AG04449 (cell line): ENCODE measurements at regions not wholly inside any gene's neighbourhood (a gene's known extent, or its start where the extent isn't known, plus 50 kb on each side); places are given as distances from the start of the nearest gene placed in this dataset.

ENCODE experiments used
- CTCF ChIA-PET: fragments of 350-600 bp; formaldehyde crosslinking; extraction: SDS; loops from one replicate; lab custom pipeline; 2021; ENCODE audit warnings: antibody characterized with exemption; lab: Yijun Ruan, JAX
- POLR2A ChIA-PET: fragments of 400-600, 350-600 bp; formaldehyde crosslinking; extraction: SDS; loops from one replicate; lab custom pipeline; 2020; ENCODE audit warnings: antibody characterized with exemption, inconsistent platforms; lab: Yijun Ruan, JAX
- DNase-seq: peaks from one replicate; pipeline ENCODE4 v3.0.0-alpha.2; 2010; ENCODE audit warnings: low read depth, low spot score
- H3K4me3 ChIP-seq: 2 replicates; pipeline ENCODE4 v1.5.1; 2011; ENCODE audit warnings: low read depth, mild to moderate bottlenecking, control low read depth, low read length
- TF ChIP-seq, protein P1 (sequence below): IDR thresholded peaks from one replicate; pipeline ENCODE4 v1.5.1; 2011; ENCODE audit warnings: mild to moderate bottlenecking, moderate library complexity, low read length, control low read depth, inconsistent platforms; ENCODE audit not compliant: insufficient read depth; ENCODE audit errors: missing control alignments

DNA sequence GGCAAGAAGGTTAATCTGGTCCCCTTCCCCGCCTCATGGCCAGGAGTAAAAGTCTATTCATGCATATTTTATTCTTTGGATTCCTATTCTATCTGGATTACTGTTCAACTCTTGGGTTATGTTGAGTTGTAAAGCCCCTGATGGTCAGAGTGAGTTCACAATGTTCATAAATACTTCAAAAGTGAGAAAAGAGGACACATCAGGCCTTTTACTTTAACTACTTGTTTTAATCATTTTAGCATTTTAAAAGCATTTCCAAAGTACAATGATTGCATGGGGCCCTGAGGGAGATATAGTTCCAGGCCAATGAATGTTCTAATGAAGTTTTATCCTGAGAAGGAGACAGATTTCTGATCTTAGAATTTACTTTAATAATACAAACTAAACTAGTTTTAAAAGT is 93.9 kb downstream of the BOD1 start:
- TF ChIP-seq, protein P1, sequence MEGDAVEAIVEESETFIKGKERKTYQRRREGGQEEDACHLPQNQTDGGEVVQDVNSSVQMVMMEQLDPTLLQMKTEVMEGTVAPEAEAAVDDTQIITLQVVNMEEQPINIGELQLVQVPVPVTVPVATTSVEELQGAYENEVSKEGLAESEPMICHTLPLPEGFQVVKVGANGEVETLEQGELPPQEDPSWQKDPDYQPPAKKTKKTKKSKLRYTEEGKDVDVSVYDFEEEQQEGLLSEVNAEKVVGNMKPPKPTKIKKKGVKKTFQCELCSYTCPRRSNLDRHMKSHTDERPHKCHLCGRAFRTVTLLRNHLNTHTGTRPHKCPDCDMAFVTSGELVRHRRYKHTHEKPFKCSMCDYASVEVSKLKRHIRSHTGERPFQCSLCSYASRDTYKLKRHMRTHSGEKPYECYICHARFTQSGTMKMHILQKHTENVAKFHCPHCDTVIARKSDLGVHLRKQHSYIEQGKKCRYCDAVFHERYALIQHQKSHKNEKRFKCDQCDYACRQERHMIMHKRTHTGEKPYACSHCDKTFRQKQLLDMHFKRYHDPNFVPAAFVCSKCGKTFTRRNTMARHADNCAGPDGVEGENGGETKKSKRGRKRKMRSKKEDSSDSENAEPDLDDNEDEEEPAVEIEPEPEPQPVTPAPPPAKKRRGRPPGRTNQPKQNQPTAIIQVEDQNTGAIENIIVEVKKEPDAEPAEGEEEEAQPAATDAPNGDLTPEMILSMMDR, result no peak
- DNase-seq, result no peak
- no peak overlapping the region for H3K4me3 ChIP-seq
- CTCF ChIA-PET, result no interaction called here
- POLR2A ChIA-PET, result no interaction called here

DNA sequence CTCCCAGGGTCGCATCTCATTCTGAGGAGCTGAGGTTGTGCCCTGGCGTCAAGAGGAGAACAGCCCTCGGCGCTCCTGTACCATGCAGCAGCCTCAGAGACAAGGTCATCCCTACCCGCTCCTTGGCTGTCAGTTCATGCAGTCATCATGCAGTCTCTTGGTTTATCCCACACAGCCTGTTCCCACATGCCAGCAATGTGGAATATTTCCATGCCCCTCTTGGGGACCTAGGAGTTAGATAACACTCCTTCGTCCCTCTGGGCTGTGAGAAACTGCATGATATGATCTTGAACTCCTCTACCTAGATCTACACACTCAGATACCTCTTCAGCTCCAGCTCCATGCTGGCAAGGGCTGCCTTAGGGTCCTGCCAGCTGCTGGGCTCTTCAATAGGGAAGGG is 97.6 kb downstream of the BOD1 start:
- ChIA-PET CTCF (no interaction called here), POLR2A (no interaction called here)
- TF ChIP-seq, protein P1, result no peak
- H3K4me3 ChIP-seq, result no peak overlapping the region
- DNase-seq, result no peak

- POLR2A ChIA-PET, result no interaction called here
- DNase-seq, result no peak
- CTCF ChIA-PET, result interaction anchor here (1.2 kb wide), 1 partner anchor 55 kb away, joined by 3 read pairs; no protein-coding TSS in a partner anchor
- TF ChIP-seq, protein P1, result no peak
- H3K4me3 ChIP-seq, result no peak overlapping the region
Measured at GRCh38 chr5:173517648-173518047, 98.8 kb downstream of the BOD1 start.

- ChIA-PET POLR2A (no interaction called here), CTCF (interaction anchor here (0.7 to 1.8 kb wide), 5 partner anchors 20 to 64 kb away, joined by 3 to 7 read pairs (median 5); no protein-coding TSS in a partner anchor)
- H3K4me3 ChIP-seq, result no peak overlapping the region
- TF ChIP-seq, protein P1, result no peak
- DNase-seq, result peak; percentile 65
Measured at GRCh38 chr5:173515526-173515925, 100.9 kb downstream of the BOD1 start.

GRCh38 chr5:173514661-173515060 is 101.8 kb downstream of the BOD1 start:
- CTCF ChIA-PET, result interaction anchor here (1.4 to 1.8 kb wide), 2 partner anchors 58 to 63 kb away, joined by 5 to 6 read pairs; no protein-coding TSS in a partner anchor
- no peak for DNase-seq
- TF ChIP-seq, protein P1, result no peak
- no peak overlapping the region for H3K4me3 ChIP-seq
- POLR2A ChIA-PET, result interaction anchor here (1.1 kb wide), 1 partner anchor 186 kb away, joined by 3 read pairs; the partner anchor contains the start of gene STC2

DNA sequence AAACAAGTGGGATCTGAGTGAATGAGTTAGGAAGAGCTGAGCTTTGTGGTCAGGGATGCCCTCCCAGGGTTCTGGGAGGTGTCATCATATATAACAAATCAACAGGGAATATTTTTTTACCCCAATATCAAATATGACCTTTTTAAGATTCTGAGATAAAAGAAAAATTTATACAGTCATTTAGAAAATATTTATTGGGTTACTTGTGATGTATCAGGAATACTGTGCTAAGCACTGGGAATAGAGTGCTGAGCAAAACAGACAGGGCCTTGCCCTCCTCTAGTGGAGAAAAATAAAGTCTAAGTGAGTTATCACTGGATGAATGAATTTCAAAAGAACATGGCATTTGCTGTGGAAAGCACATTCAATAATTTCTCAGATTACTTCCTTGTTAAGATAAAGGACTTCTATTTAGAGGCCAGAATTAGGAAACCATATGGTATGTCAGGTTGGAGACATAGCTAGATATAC is 102.9 kb downstream of the BOD1 start:
- TF ChIP-seq, protein P1, result no peak
- ChIA-PET POLR2A (interaction anchor here (1.1 kb wide), 2 partner anchors 59 to 185 kb away, joined by 3 read pairs; partner anchors contain the start of gene STC2), CTCF (interaction anchor here (0.8 to 1.8 kb wide), 4 partner anchors 14 to 219 kb away, joined by 3 to 6 read pairs (median 4); no protein-coding TSS in a partner anchor)
- H3K4me3 ChIP-seq, result no peak overlapping the region
- DNase-seq, result peak; percentile 56
